HEK293T (cell line): ENCODE measurements at regions not wholly inside any gene's neighbourhood (a gene's known extent, or its start where the extent isn't known, plus 50 kb on each side); places are given as distances from the start of the nearest gene placed in this dataset.

Experiments
- BHLHE40 ChIP-seq: fragments of 450-650 bp; IDR thresholded peaks from 2 replicates; pipeline ENCODE4 v1.6.1; 2016; ENCODE audit warnings: mild to moderate bottlenecking, moderate library complexity, borderline replicate concordance
- FOXA1 ChIP-seq: fragments of 450-650 bp; IDR thresholded peaks from 2 replicates; pipeline ENCODE4 v1.6.1; 2016; ENCODE audit warnings: mild to moderate bottlenecking
- FOXM1 ChIP-seq: fragments of 450-650 bp; IDR thresholded peaks from 2 replicates; pipeline ENCODE4 v1.6.1; 2017; ENCODE audit warnings: mild to moderate bottlenecking, borderline replicate concordance
- HDGF ChIP-seq: fragments of 450-650 bp; IDR thresholded peaks from 2 replicates; pipeline ENCODE4 v1.6.1; 2017; ENCODE audit warnings: antibody characterized with exemption, borderline replicate concordance
- L3MBTL2 ChIP-seq: fragments of 450-650 bp; conservative IDR thresholded peaks from 2 replicates; pipeline ENCODE4 v1.6.1; 2016; ENCODE audit warnings: mild to moderate bottlenecking
- PKNOX1 ChIP-seq: fragments of 450-650 bp; IDR thresholded peaks from 2 replicates; pipeline ENCODE4 v1.6.1; 2016
- SUZ12 ChIP-seq: fragments of 450-650 bp; IDR thresholded peaks from 2 replicates; pipeline ENCODE4 v1.6.1; 2016; ENCODE audit warnings: mild to moderate bottlenecking

GRCh38 chr4:15343000-15343399 lies 84.8 kb upstream of the C1QTNF7 start:
- TF ChIP-seq BHLHE40 = no peak
- no peak for TF ChIP-seq SUZ12
- TF ChIP-seq FOXA1 = no peak
- TF ChIP-seq L3MBTL2 = no peak
- no peak for TF ChIP-seq FOXM1
- TF ChIP-seq HDGF = no peak
- no peak for TF ChIP-seq PKNOX1
